ENCODE measurements at regions not wholly inside any gene's neighbourhood (a gene's known extent, or its start where the extent isn't known, plus 50 kb on each side); places are given as distances from the start of the nearest gene placed in this dataset.

GRCh38 chr1:5574641-5575040 is 417.6 kb downstream of the NPHP4 start:
- DNase-seq (ENCODE audit: low read depth in 1 of 2, low spot score in 1 of 2), result no peak

GRCh38 chr1:5572794-5573193 is 419.4 kb downstream of the NPHP4 start:
- DNase-seq (ENCODE audit: low read depth in 1 of 2, low spot score in 1 of 2), result no peak

DNA sequence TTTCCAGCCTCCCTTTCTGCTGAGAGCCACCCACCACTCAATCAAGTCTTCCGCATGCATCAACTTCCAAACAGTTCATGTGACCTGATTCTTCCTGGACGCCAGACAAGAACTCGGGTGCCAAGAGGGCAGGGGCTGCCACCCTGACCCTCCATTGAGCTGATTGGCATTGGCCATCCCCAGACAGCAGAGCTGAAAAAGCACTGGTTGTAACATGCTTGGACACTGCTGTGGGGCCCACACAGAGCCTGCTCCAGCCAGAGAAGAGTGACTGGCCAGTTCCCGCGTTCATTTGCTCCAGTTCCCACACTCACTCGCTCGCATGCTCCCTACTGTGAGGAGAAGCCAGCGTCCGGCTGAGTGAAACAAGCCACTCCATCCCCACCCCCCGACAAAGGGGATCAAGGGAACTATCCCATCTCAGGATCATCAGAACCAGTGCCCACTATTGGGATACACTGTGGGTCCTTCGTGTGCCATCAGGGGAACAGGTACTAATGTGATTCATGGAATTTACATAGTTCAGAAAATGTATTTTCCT is 420.3 kb downstream of the NPHP4 start:
- DNase-seq (ENCODE audit: low read depth in 1 of 2, low spot score in 1 of 2), result no peak

DNA sequence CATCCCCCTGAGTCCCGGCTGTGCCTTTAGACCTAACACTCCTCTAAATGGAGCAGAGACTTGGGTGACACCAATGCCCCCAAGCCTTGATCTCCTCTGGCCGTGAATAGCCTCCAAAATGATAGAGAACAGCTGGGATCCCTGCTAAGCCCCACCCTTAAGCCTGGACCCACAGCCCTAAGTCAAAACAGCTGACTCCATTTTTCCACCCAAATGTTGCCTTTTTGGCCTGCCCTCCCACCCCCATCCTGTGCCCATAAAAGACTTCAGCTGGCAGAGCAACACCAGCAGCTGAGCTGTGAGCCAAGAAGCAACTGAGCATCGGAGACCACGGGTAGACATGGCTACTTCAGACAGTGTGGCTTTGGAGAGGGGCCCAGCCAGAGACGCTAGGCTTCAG is 420.8 kb downstream of the NPHP4 start:
- DNase-seq (ENCODE audit: low read depth in 1 of 2, low spot score in 1 of 2), result no peak

DNA sequence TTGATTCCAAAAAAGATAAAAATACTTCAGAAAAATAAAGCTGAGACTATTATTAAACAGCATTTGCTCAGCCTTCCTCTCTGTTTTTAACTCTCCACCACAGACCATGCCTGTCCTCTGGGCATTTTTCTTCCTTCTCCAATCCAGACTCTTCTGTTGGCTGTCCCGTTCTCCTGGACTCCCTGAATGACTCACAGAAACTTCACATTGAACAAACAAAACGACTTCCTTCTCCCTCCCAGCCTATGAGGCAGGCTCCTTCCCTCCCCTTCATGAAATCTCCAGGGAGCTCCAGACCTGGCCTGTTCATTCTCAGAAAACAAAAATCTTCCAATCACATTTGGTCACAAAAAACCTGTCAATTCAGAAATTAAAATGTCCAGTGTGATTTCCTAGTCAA is 421.3 kb downstream of the NPHP4 start:
- no peak for DNase-seq (ENCODE audit: low read depth in 1 of 2, low spot score in 1 of 2)

GRCh38 chr1:5568321-5568720 is 423.9 kb downstream of the NPHP4 start:
- no peak for DNase-seq (ENCODE audit: low read depth in 1 of 2, low spot score in 1 of 2)

GRCh38 chr1:5567839-5568238 is 424.4 kb downstream of the NPHP4 start:
- DNase-seq (ENCODE audit: low read depth in 1 of 2, low spot score in 1 of 2), result no peak

DNA sequence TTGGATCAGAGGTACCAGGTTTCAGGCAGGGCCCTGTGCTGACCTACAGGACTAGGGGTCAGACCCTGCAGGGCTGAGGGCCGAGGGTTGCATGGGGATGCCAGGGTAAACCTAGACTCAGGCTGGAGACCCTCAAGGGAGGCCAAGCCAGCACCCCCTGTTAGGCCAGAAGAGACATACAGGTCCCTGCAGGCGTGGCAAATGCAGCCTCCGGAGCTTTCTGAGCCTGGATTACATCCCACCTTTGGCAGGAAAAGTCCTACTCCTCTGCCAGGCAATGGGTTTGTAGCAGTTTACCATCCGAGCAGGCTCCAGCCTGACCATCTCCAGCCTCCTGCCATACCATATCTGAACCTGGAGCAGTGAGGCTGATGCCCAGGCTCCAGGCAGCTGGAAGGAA is 425.3 kb downstream of the NPHP4 start:
- no peak for DNase-seq (ENCODE audit: low read depth in 1 of 2, low spot score in 1 of 2)

DNA sequence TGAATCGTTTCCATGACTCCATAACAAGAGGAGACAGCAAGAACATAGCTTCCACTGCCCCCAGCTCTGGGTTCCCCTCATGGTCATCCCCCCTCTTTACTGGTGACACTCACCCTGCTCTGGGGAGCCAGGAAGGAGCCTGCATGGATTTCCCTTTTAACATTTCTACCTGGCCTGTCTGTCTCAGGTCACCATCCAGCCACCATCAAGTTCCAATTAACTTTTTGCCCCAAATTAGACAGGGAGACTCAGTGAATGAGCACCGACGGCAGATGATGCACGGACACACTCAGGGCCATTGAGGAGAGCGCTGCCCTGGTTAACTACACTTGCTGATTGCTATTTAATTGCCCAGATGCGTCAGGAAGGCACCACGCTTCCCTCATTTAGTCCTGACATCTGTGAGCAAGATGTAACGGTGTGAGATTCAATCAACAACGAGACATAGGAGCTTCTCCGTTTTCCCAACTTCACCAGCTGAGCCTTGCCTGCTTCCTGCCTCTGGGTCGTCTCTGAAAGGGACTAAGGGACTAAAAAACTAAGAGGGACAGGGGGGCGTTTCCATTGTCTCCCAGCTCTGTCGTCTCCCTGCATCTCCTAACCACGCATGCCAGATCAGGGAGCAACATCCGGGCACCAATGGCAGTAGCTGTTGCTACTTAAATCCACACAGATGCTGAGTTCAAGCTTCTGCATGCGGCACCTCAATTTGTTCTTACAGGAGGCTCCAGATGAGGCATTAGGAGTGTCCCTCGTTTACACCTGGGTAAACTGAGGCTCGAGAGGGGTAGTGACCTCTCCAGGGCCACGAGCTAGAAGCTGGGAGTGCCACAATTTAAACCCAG is 426.7 kb downstream of the NPHP4 start:
- no peak for DNase-seq (ENCODE audit: low read depth in 1 of 2, low spot score in 1 of 2)

DNA sequence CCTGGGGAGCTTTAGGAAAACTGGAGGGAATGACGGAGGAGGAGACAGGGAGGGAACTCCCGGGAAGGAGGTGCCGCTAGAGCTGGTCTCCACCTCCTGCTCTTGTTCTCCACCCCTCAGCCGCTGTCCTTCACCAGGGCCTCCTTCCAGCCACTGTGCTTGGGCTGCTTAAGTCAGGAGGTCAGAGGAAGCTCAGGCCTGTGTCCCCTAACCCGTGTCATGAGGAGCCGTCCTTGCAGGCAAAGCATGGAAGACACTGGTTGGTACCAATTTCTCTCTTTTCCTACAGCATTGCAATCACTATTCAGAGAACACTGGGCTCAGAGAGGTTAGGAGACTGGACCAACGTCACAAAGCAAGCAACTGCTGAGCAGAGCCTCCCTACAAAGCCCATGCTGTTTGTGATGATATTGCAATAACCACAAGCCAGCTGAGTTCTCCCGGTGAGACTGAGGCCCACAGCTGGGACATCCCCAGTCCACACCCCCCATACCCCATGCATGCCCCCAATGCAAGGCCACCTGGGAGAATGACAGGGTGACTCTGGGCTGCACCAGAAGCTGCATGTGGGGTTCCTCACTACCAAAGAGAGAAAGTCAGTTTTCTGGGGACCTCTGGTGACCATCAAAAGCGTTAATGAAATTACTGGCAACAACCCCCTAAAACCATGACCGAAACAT is 427.5 kb downstream of the NPHP4 start:
- DNase-seq (ENCODE audit: low read depth in 1 of 2, low spot score in 1 of 2), result no peak

DNA sequence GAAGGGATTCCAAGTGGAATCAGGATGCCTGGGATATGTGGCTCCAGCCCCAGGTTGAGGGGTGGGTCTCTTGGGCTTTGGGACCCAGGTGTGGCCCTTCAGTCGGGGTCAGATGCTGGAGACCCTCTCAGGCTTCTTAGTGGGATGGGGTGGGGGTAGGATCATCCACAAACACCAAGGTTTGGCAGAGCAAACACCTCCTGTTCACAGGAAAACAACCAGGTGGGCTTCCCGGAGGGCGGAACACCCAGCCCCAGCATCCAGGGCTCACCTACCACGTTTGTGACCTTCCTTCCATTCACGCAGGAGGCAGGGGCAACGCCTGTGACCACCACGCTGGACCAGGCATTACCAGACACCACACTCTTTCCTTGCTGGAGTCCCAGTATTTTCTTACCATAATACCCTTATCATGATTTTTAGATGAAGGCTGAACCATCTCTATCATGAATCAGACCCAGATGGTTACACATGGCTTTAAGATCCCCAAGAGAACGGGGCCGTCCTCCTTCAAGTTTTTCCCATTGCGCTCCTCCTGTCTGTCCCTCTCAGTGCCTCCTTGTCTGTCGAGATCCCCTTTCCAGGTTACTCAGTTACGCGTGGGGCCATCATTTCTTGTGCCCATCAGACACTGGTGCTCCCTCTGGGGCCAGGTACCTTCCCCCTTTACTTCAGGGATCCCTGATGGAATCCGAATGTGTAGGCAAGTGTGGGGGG is 428.2 kb downstream of the NPHP4 start:
- no peak for DNase-seq (ENCODE audit: low read depth in 1 of 2, low spot score in 1 of 2)

- DNase-seq (ENCODE audit: low read depth in 1 of 2, low spot score in 1 of 2), result no peak
Measured at GRCh38 chr1:5562769-5563168, 429.5 kb downstream of the NPHP4 start.

DNA sequence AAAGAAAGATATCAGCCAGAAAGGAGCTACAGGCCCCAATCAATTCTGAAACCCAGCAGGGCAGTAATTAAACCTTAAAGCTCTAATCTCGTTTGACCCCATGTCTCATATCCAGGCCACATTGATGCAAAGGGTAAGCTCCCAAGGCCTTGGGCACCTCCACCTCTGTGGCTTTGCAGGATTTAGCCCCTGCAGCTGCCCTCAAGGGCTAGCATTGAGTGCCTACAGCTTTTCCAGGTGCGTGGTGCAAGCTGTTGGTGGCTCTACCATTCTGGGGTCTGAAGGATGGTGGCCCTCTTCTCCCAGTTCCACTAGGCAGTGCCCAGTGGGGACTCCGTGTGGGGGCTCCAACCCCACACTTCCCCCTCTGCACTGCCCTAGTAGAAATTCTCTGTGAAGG is 429.9 kb downstream of the NPHP4 start:
- DNase-seq (ENCODE audit: low read depth in 1 of 2, low spot score in 1 of 2), result no peak

GRCh38 chr1:5559078-5559477 is 433.1 kb downstream of the NPHP4 start:
- no peak for DNase-seq (ENCODE audit: low read depth in 1 of 2, low spot score in 1 of 2)

DNA sequence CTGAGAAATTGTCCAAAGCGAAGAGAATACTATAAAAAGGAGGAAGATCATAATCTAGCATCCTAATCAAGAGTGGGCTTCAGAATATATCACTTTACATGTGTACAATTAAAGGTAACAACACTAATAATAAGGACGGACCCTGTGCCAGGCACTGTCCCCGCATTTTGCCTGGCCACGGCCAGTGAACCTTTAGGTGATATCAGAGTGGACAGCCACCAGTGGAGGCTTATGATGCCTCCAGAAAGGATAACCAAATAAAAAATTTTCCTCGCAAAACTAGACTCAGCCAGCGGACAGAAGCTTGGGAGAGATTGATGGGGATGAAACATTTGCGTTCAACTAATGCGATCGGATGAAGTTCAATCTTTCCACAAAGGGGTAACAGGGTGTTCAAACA is 436.4 kb downstream of the NPHP4 start:
- no peak for DNase-seq (ENCODE audit: low read depth in 1 of 2, low spot score in 1 of 2)

GRCh38 chr1:5554784-5555183 is 437.4 kb downstream of the NPHP4 start:
- DNase-seq (ENCODE audit: low read depth in 1 of 2, low spot score in 1 of 2), result no peak

DNA sequence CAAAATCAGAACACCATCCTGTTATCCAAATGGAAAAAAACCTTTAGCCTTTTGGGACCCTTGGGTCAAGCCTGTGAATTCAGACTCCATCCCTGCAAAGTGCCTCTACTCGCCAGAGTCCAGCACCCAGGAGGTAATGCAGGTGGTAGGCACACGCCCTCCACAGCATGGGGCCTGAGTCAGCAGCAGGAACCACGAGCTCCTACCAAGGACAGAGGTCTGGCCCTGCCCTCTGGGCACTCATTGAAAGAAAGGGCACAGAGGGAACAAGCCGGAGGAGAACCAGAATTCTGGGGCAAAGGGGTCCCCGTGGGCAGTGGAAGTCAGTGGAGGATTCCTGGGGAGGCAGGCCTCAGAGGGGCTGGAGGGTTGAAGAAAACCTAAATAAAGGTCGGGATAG is 438.1 kb downstream of the NPHP4 start:
- DNase-seq (ENCODE audit: low read depth in 1 of 2, low spot score in 1 of 2), result no peak

- no peak for DNase-seq (ENCODE audit: low read depth in 1 of 2, low spot score in 1 of 2)
Measured at GRCh38 chr1:5552787-5553484, 439.3 kb downstream of the NPHP4 start.

DNA sequence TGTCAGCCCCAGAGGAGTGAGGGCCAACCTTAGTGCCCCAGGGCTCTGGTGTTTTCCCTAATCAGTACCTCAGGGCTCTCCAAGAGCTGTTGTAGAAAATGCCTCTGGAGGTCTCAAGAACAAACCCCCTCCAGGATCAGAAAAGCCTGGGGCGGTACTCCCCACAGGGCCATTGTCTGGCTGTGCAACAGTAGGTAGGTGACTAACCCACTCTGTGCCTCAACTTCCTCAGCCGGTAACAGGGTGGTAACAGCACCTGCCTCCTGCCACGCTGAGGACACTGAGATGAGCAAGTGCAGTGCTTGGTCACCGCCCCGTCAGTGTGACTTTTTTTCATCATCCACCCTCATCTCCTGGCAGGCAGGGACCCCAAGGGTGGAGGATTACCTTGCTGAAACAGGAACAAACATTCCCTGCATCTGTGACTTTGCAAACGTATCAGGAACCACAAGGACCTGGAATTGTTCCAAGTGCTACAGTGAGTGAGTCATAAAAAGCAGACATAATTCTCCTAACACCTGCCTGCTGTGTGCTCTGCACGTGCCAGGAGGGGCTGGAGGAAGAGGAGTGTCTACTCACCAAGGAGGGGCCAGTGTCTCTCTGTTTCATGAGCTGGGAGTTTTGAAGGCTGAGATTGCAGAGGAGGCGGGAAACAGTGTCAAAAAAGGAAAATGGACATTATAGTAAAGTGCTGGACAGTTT is 440.8 kb downstream of the NPHP4 start:
- DNase-seq (ENCODE audit: low read depth in 1 of 2, low spot score in 1 of 2), result no peak

DNA sequence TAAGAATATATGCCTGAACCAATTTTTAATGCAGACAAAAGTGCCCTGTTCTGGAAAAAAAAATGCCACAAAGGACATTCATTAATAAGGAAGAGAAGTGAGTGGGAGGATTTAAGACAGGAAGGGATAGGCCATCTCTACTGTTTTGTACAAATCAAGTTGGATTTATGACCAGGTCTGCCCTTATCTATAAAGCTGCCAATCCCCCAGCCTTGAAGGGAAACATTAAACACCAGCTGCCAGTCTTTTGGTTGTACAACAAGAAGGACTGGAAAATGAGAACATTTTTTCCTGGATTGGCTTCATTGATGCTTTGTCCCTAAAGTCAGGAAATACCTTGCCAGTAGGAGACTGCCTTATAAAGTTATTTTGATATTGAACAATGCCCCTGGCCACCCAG is 444.0 kb downstream of the NPHP4 start:
- DNase-seq (ENCODE audit: low read depth in 1 of 2, low spot score in 1 of 2), result no peak

DNA sequence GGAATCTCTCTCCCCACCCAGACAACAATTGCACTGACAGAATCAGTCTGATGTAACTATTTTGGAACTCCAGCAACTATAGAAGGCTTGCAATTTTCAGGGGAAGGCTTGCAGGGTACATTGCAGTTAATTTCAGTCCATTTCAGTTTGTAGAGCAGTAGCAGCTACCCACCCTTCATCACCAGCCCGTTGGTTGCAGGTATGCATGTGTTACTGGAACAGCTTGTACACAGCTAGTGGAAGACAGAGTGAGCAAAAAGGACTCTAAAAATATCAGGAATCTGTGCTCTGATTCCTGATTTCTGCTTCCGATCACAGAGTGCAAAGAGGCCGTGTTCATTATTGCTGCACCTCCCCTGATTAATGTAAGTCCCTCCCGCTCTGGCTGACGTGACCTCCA is 449.0 kb downstream of the NPHP4 start:
- DNase-seq (ENCODE audit: low read depth in 1 of 2, low spot score in 1 of 2), result no peak
